LNCAP (cell line): ENCODE measurements at regions not wholly inside any gene's neighbourhood (a gene's known extent, or its start where the extent isn't known, plus 50 kb on each side); places are given as distances from the start of the nearest gene placed in this dataset.

Experiments used
- TF ChIP-seq, protein P1 (sequence below): fragments of 450-650 bp; IDR thresholded peaks from 2 replicates; pipeline ENCODE4 v1.5.1; 2017; ENCODE audit warnings: mild to moderate bottlenecking

DNA sequence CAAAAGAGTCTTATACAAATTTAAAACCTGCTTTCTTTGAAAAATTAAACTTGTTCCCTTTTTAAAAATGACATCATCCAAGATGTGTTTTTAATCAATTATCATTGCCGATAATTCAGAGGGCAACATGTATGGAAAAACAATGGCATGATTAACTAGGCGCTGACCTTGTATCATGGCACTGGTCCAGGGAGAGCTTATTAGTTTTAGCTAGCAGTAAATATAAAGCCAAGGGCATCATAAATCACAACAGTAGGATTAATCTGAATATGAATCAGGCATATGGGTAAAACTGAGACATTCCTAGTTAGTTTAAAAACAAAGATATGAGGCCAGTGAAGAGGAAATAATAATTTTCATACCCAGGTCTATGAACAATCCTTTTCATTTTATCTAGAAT is 374.0 kb downstream of the HDGFL1 start:
- TF ChIP-seq, protein P1, sequence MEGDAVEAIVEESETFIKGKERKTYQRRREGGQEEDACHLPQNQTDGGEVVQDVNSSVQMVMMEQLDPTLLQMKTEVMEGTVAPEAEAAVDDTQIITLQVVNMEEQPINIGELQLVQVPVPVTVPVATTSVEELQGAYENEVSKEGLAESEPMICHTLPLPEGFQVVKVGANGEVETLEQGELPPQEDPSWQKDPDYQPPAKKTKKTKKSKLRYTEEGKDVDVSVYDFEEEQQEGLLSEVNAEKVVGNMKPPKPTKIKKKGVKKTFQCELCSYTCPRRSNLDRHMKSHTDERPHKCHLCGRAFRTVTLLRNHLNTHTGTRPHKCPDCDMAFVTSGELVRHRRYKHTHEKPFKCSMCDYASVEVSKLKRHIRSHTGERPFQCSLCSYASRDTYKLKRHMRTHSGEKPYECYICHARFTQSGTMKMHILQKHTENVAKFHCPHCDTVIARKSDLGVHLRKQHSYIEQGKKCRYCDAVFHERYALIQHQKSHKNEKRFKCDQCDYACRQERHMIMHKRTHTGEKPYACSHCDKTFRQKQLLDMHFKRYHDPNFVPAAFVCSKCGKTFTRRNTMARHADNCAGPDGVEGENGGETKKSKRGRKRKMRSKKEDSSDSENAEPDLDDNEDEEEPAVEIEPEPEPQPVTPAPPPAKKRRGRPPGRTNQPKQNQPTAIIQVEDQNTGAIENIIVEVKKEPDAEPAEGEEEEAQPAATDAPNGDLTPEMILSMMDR, result no peak

- TF ChIP-seq, protein P1, result no peak
These were observed 380.6 kb downstream of the HDGFL1 start for GRCh38 chr6:22949967-22950366.

GRCh38 chr6:22952097-22952496 is 382.7 kb downstream of the HDGFL1 start:
- TF ChIP-seq, protein P1, result no peak

- TF ChIP-seq, protein P1, result no peak
These were observed 385.5 kb downstream of the HDGFL1 start for GRCh38 chr6:22954749-22955385.

DNA sequence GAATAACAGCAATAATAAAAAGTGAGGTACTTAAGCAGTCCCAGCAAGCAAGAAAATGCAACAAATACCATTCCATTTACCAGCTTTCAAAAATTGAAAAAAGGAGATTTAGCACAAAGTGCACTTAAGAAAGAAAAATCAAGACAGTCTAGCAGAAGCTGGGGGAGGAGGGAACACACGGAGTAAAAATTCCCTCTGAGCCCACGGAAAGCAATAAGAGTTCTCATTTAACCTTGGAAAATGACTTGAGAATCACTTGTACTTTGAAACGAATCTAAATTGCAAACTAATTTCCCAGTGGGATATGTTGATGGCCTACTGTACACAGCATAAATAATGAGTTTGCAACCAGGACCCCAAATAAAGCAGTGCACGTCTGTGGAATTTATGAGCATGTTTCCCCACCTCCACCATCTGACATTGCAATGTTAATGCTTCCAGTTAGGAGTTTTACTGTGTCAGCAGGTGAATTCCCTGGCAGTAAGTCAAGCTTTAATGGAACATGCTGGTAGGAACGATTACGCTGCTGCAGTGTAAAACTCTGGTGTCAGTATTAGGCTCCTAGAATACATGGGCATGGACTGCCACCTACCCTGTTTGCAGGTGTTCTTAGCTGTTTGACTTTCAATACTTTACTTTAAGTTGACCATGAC is 386.8 kb downstream of the HDGFL1 start:
- TF ChIP-seq, protein P1, result no peak

DNA sequence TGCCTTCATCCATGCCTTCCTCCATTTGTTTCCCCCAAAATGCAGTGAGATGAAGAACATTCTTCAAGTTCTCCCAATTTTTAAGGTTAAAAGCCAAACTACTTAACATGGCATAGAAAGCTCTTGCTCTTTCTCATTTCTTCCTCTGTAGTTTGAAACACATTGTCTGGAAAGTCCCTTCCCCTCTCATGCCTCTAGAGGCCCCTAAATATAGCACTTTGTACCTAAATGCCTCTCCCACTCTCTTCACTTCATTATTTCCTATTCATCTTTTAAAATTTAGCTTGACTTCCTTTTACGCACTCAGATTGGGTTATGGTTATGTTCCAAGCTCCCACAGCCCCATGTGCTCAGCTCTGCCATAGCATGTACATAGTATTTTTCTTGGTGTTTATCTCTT is 389.3 kb downstream of the HDGFL1 start:
- TF ChIP-seq, protein P1, result no peak

GRCh38 chr6:22959571-22959970 is 390.2 kb downstream of the HDGFL1 start:
- TF ChIP-seq, protein P1, result no peak
